ENCODE measurements at regions not wholly inside any gene's neighbourhood (a gene's known extent, or its start where the extent isn't known, plus 50 kb on each side); places are given as distances from the start of the nearest gene placed in this dataset.

DNA sequence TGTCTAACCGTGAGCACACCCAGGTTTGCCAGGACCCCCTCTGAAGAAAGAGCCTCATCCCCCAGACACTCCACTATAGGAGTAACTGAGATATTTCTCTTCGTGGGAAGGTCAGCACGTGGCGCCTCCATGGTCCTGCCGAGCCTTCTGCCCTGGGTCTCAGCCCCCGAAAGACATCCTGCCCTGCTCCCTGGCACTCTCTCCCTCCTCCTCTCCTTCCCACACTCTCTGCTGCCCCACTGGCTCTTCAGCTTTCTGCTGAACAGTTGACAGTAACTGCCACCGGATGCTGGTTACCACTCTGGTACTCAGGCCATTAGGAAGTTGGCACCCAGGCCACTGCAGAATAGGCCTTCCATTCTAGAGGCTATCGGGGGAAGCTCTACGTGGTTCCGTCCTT, 185.2 kb downstream of the UACA start:
- TF ChIP-seq, protein P1, sequence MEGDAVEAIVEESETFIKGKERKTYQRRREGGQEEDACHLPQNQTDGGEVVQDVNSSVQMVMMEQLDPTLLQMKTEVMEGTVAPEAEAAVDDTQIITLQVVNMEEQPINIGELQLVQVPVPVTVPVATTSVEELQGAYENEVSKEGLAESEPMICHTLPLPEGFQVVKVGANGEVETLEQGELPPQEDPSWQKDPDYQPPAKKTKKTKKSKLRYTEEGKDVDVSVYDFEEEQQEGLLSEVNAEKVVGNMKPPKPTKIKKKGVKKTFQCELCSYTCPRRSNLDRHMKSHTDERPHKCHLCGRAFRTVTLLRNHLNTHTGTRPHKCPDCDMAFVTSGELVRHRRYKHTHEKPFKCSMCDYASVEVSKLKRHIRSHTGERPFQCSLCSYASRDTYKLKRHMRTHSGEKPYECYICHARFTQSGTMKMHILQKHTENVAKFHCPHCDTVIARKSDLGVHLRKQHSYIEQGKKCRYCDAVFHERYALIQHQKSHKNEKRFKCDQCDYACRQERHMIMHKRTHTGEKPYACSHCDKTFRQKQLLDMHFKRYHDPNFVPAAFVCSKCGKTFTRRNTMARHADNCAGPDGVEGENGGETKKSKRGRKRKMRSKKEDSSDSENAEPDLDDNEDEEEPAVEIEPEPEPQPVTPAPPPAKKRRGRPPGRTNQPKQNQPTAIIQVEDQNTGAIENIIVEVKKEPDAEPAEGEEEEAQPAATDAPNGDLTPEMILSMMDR (IDR thresholded peaks at IDR 0.05), result no peak
- TF ChIP-seq EP300 (IDR thresholded peaks at IDR 0.05), result no peak
- no peak for TF ChIP-seq POLR2A (IDR thresholded peaks at IDR 0.05)

Measured in stomach (tissue), 4 donors.